ENCODE measurements at regions not wholly inside any gene's neighbourhood (a gene's known extent, or its start where the extent isn't known, plus 50 kb on each side); places are given as distances from the start of the nearest gene placed in this dataset.
"Not testable (repeated sequence)": the region's sequence is repeated elsewhere in the genome, so short reads cannot be mapped to it uniquely, and the experiment has no call there.

DNA sequence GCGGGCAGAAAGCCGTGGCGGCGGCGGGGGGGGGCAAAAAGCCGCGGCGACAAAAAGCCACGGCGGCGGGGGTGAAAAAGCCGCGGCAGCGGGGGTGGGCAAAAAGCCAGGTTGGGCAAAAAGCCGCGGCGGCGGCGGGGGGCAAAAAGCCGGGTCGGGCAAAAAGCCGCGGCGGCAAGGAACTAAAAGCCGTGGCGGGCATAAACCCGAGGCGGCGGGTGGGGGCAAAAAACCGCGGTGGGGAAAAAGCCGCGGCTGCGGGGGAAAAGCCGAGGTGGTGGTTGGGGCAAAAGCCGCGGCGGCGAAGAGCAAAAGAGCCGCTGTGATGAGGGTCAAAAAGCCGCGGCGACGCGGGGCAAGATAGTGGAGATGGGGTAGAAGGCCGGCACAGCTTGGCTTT is 1834.2 kb downstream of the FOXD4L5 start:
- TF ChIP-seq, protein P1, sequence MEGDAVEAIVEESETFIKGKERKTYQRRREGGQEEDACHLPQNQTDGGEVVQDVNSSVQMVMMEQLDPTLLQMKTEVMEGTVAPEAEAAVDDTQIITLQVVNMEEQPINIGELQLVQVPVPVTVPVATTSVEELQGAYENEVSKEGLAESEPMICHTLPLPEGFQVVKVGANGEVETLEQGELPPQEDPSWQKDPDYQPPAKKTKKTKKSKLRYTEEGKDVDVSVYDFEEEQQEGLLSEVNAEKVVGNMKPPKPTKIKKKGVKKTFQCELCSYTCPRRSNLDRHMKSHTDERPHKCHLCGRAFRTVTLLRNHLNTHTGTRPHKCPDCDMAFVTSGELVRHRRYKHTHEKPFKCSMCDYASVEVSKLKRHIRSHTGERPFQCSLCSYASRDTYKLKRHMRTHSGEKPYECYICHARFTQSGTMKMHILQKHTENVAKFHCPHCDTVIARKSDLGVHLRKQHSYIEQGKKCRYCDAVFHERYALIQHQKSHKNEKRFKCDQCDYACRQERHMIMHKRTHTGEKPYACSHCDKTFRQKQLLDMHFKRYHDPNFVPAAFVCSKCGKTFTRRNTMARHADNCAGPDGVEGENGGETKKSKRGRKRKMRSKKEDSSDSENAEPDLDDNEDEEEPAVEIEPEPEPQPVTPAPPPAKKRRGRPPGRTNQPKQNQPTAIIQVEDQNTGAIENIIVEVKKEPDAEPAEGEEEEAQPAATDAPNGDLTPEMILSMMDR (IDR thresholded peaks at IDR 0.05; ENCODE audit: low read depth, low read length, missing input control), result not testable (repeated sequence)
- TF ChIP-seq JUND (IDR thresholded peaks at IDR 0.05); TAF1 (conservative IDR thresholded peaks at IDR 0.05); GABPA (IDR thresholded peaks at IDR 0.05 in 1 of 2, conservative IDR thresholded peaks at IDR 0.05 in 1 of 2); MAX (IDR thresholded peaks at IDR 0.05); RAD21 (IDR thresholded peaks at IDR 0.05); YY1 (IDR thresholded peaks at IDR 0.05): not testable (repeated sequence)

Data from liver (tissue), 3 donors.